CD4-positive, CD25-positive, alpha-beta regulatory T cell (primary cell): ENCODE measurements at regions not wholly inside any gene's neighbourhood (a gene's known extent, or its start where the extent isn't known, plus 50 kb on each side); places are given as distances from the start of the nearest gene placed in this dataset.

Experiments
- ATAC-seq, 2 donors: fragments of 150-1000 bp; cut with Tn5 transposase; one replicate each; pipeline ENCODE4 v1.10.0; 2021; ENCODE audit warnings: low read depth in 2 of 2, moderate number of reproducible peaks in 2 of 2, moderate library complexity in 1 of 2
- DNase-seq, 3 donors: peaks; one replicate each; pipeline versions ENCODE4 v3.0.0 to v3.0.0-alpha.2; 2012 to 2022; ENCODE audit warnings: mixed read lengths in 1 of 3
- H3K27ac ChIP-seq: one replicate; pipeline ENCODE4 v1.7.0; 2013; ENCODE audit warnings: mild to moderate bottlenecking, low read length; ENCODE audit not compliant: insufficient read depth, poor library complexity, severe bottlenecking
- H3K27me3 ChIP-seq: one replicate; pipeline ENCODE4 v1.7.0; 2013; ENCODE audit warnings: low read length; ENCODE audit not compliant: control insufficient read depth, insufficient read depth
- H3K36me3 ChIP-seq: one replicate; pipeline ENCODE4 v1.7.0; 2013; ENCODE audit warnings: mild to moderate bottlenecking, low read length, moderate library complexity; ENCODE audit not compliant: control insufficient read depth, insufficient read depth
- H3K4me1 ChIP-seq: 2 replicates; pipeline ENCODE4 v1.7.0; 2013; ENCODE audit warnings: mild to moderate bottlenecking, low read length; ENCODE audit not compliant: insufficient read depth, control insufficient read depth, poor library complexity, severe bottlenecking
- H3K4me3 ChIP-seq: one replicate; pipeline ENCODE4 v1.7.0; 2013; ENCODE audit warnings: low read depth, mild to moderate bottlenecking, low read length, moderate library complexity
- H3K9me3 ChIP-seq, 2 experiments: 1 replicate in 1 of 2; 2 replicates in 1 of 2; pipeline ENCODE4 v1.7.0; 2013; ENCODE audit warnings: low read length in 2 of 2, mild to moderate bottlenecking in 1 of 2, moderate library complexity in 1 of 2; ENCODE audit not compliant: control insufficient read depth in 2 of 2
- H3K27ac Mint-ChIP-seq, 3 donors: one replicate each; pipeline ENCODE4 v1.8.0; 2020 to 2022; ENCODE audit warnings: mild to moderate bottlenecking in 3 of 3, mixed read lengths in 3 of 3, moderate library complexity in 2 of 3
- H3K27me3 Mint-ChIP-seq: one replicate; pipeline ENCODE4 v1.8.0; 2022; ENCODE audit warnings: mild to moderate bottlenecking, mixed read lengths
- H3K36me3 Mint-ChIP-seq: one replicate; pipeline ENCODE4 v1.8.0; 2020; ENCODE audit warnings: mixed read lengths
- H3K4me1 Mint-ChIP-seq, 4 donors: one replicate each; pipeline ENCODE4 v1.8.0; 2020 to 2022; ENCODE audit warnings: mixed read lengths in 4 of 4, mild to moderate bottlenecking in 1 of 4
- H3K4me3 Mint-ChIP-seq, 4 donors: one replicate each; pipeline ENCODE4 v1.8.0; 2020 to 2022; ENCODE audit warnings: mild to moderate bottlenecking in 4 of 4, mixed read lengths in 4 of 4, moderate library complexity in 3 of 4
- H3K9me3 Mint-ChIP-seq, 7 donors: one replicate each; pipeline ENCODE4 v1.8.0; 2020 to 2022; ENCODE audit warnings: mixed read lengths in 7 of 7, mild to moderate bottlenecking in 3 of 7, moderate library complexity in 2 of 7

DNA sequence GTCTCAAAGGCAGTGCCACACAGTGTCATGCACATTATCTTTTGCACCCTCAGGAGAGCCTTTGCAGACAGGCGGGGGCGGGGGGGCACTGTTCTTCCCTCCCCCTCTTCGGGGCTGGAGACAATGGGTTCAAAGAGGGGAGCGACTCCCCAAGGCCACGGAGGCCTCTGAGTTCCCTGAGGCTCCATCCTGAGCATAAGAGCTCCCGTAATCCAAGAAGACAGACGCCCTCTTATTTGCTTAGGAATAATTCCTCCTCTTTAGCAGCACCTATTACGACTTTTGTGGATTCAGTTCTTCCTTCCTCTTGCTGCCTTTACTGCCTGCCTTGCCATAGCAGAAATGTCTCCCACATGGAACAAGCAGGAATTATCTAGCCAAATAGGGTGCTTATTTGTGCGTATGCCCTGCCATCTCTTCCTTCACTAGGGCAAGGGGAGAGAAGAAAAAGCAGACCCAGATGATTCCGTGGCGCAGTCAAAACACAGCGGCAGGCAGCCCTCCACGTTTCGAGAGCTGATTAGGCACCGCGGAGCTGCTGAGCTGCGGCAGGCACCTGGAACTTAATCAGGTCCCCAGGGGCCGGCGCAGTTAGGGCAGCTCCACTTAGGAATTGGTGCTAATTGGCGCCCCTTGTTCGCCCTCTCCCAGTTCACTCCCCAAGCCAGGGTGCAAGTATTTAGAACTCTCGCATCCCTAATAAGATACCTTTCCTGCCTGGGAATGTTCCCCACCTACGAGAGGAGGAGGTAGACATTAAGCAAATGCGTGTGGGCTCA is 233.4 kb upstream of the MYT1L start:
- Histone ChIP-seq H3K27ac (no peak overlapping the region), H3K9me3 (no peaks in the 10 kb centered on the region), H3K27me3 (no peaks in the 10 kb centered on the region), H3K36me3 (no peaks in the 10 kb centered on the region), H3K4me1 (no peaks in the 10 kb centered on the region), H3K4me3 (no peak overlapping the region)
- DNase-seq (no peak), ATAC-seq (no peak)
- H3K27me3 Mint-ChIP-seq = no peaks in the 10 kb centered on the region
- no peak overlapping the region for H3K27ac Mint-ChIP-seq
- H3K4me3 Mint-ChIP-seq = no peak overlapping the region
- H3K36me3 Mint-ChIP-seq = no peaks in the 10 kb centered on the region
- H3K9me3 Mint-ChIP-seq = peaks cover 0 to 1% (median 0%) of the 10 kb centered on the region in 7 donors
- peaks cover 0 to 5% (median 0%) of the 10 kb centered on the region in 4 donors for H3K4me1 Mint-ChIP-seq

DNA sequence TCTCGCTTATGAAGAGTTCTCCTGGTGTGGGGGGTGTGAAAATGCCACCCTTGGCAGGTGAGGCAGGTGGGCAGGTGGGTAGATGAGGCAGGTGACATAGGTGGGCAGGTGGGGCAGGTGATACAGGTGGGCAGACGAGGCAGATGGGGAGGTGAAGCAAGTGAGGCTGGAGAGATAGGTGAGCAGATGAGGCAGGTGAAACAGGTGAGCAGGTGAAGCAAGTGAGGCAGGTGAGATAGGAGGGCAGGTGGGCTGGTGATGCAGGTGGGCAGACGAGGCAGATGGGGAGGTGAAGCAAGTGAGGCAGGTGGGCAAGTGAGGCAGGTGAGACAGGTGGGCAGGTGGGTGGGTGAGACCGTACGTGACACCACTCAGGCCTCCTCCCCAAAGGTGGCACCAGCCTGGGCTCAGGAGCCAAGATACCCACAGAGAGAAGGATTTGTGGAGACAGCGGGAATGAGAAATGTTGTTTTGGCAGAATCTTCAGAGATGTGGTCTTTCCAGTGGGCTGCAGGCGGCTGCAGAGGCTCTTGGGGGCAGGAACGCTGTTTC is 232.3 kb upstream of the MYT1L start:
- Mint-ChIP-seq H3K36me3 (no peaks in the 10 kb centered on the region), H3K9me3 (peaks cover 0 to 2% (median 0%) of the 10 kb centered on the region in 7 donors), H3K27me3 (no peaks in the 10 kb centered on the region), H3K4me3 (no peak overlapping the region), H3K27ac (no peak overlapping the region), H3K4me1 (peaks cover 0 to 5% (median 0%) of the 10 kb centered on the region in 4 donors)
- Histone ChIP-seq H3K27ac (no peak overlapping the region), H3K4me3 (no peak overlapping the region), H3K9me3 (no peaks in the 10 kb centered on the region), H3K27me3 (no peaks in the 10 kb centered on the region), H3K4me1 (no peaks in the 10 kb centered on the region), H3K36me3 (no peaks in the 10 kb centered on the region)
- ATAC-seq = no peak
- DNase-seq = no peak

DNA sequence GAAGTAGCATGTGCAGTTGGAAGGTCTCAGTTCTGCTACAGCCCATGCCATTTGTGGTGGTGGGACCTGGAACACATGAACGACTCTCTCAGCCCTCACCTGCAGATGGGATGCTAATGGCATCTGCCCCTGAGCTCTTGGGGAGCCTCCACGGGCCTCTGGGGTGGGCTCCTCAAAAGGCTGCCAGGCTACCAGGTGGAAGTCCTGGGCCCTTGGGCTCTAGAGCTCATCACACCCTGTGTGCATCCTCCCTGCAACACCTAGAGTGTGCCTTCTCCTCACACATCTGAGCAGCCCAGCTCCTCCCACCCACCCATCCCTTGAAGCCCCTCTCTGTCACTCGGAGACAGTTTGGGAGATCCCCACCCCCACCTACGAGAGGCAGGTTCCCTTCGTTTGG is 231.8 kb upstream of the MYT1L start:
- H3K9me3 ChIP-seq = no peaks in the 10 kb centered on the region
- H3K4me3 ChIP-seq = no peak overlapping the region
- H3K36me3 ChIP-seq = no peaks in the 10 kb centered on the region
- no peaks in the 10 kb centered on the region for H3K36me3 Mint-ChIP-seq
- no peak overlapping the region for H3K4me3 Mint-ChIP-seq
- H3K9me3 Mint-ChIP-seq = peaks cover 0 to 2% (median 0%) of the 10 kb centered on the region in 7 donors
- peaks cover 0 to 5% (median 0%) of the 10 kb centered on the region in 4 donors for H3K4me1 Mint-ChIP-seq
- H3K27me3 ChIP-seq = no peaks in the 10 kb centered on the region
- H3K27me3 Mint-ChIP-seq = no peaks in the 10 kb centered on the region
- DNase-seq (no peak), ATAC-seq (no peak)
- H3K27ac Mint-ChIP-seq = no peak overlapping the region
- no peak overlapping the region for H3K27ac ChIP-seq
- no peaks in the 10 kb centered on the region for H3K4me1 ChIP-seq

- ATAC-seq (no peak), DNase-seq (no peak)
- H3K9me3 ChIP-seq = no peaks in the 10 kb centered on the region
- no peak overlapping the region for H3K4me3 Mint-ChIP-seq
- no peaks in the 10 kb centered on the region for H3K27me3 ChIP-seq
- no peak overlapping the region for H3K4me3 ChIP-seq
- H3K4me1 ChIP-seq = no peaks in the 10 kb centered on the region
- no peaks in the 10 kb centered on the region for H3K27me3 Mint-ChIP-seq
- H3K9me3 Mint-ChIP-seq = peaks cover 0 to 5% (median 0%) of the 10 kb centered on the region in 7 donors
- peaks cover 0 to 5% (median 0%) of the 10 kb centered on the region in 4 donors for H3K4me1 Mint-ChIP-seq
- no peaks in the 10 kb centered on the region for H3K36me3 ChIP-seq
- no peaks in the 10 kb centered on the region for H3K36me3 Mint-ChIP-seq
- no peak overlapping the region for H3K27ac ChIP-seq
- H3K27ac Mint-ChIP-seq = no peak overlapping the region
These were observed 230.4 kb upstream of the MYT1L start for GRCh38 chr2:2561346-2562095.

- Histone ChIP-seq H3K27me3 (no peaks in the 10 kb centered on the region), H3K4me1 (no peaks in the 10 kb centered on the region), H3K4me3 (no peak overlapping the region), H3K9me3 (no peaks in the 10 kb centered on the region), H3K36me3 (no peaks in the 10 kb centered on the region), H3K27ac (no peak overlapping the region)
- Mint-ChIP-seq H3K9me3 (peaks cover 0 to 5% (median 0%) of the 10 kb centered on the region in 7 donors), H3K36me3 (no peaks in the 10 kb centered on the region), H3K27me3 (no peaks in the 10 kb centered on the region), H3K4me3 (peak overlapping the region in 1 of 4 donors; percentile 80), H3K4me1 (peaks cover 0 to 5% (median 0%) of the 10 kb centered on the region in 4 donors), H3K27ac (no peak overlapping the region)
- no peak for ATAC-seq
- no peak for DNase-seq
These were observed 229.4 kb upstream of the MYT1L start for GRCh38 chr2:2560374-2561015.

DNA sequence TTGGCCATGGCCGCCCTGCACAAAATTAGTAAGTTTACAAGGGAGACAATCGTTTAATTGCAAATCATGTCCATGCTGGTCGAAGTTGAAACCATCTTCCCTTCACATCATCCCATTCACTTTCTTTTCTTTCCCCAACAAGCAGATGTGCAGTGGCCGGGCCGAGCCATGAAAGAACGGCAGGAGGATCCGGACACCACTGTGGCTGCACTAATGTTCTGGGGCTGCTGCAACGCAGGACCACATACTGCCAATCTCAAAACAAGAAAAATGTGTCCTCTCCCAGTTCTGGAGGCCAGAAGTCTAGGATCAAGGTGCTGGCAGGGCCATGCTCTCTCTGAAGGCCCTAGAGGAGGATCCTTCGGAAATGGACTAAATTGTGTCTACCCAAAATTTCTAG is 227.4 kb upstream of the MYT1L start:
- no peak for DNase-seq
- Histone ChIP-seq H3K27ac (no peak overlapping the region), H3K27me3 (no peaks in the 10 kb centered on the region), H3K36me3 (no peaks in the 10 kb centered on the region), H3K4me3 (no peak overlapping the region), H3K9me3 (no peaks in the 10 kb centered on the region), H3K4me1 (no peaks in the 10 kb centered on the region)
- Mint-ChIP-seq H3K9me3 (peaks cover 0 to 9% (median 2%) of the 10 kb centered on the region in 7 donors), H3K27ac (no peak overlapping the region), H3K4me3 (no peak overlapping the region), H3K36me3 (no peaks in the 10 kb centered on the region), H3K27me3 (no peaks in the 10 kb centered on the region), H3K4me1 (peaks cover 0 to 5% (median 0%) of the 10 kb centered on the region in 4 donors)
- ATAC-seq = no peak

- Histone ChIP-seq H3K27ac (no peak overlapping the region), H3K4me1 (no peaks in the 10 kb centered on the region), H3K36me3 (no peaks in the 10 kb centered on the region), H3K27me3 (no peaks in the 10 kb centered on the region), H3K9me3 (peaks cover 2 to 5% of the 10 kb centered on the region in 2 experiments), H3K4me3 (no peak overlapping the region)
- Mint-ChIP-seq H3K4me1 (peaks cover 0 to 5% (median 0%) of the 10 kb centered on the region in 4 donors), H3K9me3 (peaks cover 0 to 15% (median 5%) of the 10 kb centered on the region in 7 donors), H3K4me3 (no peak overlapping the region), H3K27me3 (no peaks in the 10 kb centered on the region), H3K27ac (no peak overlapping the region), H3K36me3 (no peaks in the 10 kb centered on the region)
- DNase-seq = no peak
- ATAC-seq = no peak
These were observed 226.4 kb upstream of the MYT1L start for GRCh38 chr2:2557475-2557874.
